ENCODE measurements at regions not wholly inside any gene's neighbourhood (a gene's known extent, or its start where the extent isn't known, plus 50 kb on each side); places are given as distances from the start of the nearest gene placed in this dataset.

- no peak for DNase-seq (ENCODE audit: extremely low spot score)
Observed at GRCh38 chr6:120816794-120817193, 517.5 kb downstream of the TBC1D32 start.

GRCh38 chr6:120805276-120805675, 529.0 kb downstream of the TBC1D32 start:
- POLR2A ChIA-PET = no interaction called here
- TF ChIP-seq, protein P1, sequence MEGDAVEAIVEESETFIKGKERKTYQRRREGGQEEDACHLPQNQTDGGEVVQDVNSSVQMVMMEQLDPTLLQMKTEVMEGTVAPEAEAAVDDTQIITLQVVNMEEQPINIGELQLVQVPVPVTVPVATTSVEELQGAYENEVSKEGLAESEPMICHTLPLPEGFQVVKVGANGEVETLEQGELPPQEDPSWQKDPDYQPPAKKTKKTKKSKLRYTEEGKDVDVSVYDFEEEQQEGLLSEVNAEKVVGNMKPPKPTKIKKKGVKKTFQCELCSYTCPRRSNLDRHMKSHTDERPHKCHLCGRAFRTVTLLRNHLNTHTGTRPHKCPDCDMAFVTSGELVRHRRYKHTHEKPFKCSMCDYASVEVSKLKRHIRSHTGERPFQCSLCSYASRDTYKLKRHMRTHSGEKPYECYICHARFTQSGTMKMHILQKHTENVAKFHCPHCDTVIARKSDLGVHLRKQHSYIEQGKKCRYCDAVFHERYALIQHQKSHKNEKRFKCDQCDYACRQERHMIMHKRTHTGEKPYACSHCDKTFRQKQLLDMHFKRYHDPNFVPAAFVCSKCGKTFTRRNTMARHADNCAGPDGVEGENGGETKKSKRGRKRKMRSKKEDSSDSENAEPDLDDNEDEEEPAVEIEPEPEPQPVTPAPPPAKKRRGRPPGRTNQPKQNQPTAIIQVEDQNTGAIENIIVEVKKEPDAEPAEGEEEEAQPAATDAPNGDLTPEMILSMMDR (IDR thresholded peaks at IDR 0.05; ENCODE audit: control extremely low read depth, extremely low read depth, low read depth, missing control alignments) = no peak
- DNase-seq (ENCODE audit: extremely low spot score) = no peak
- CTCF ChIA-PET = no interaction called here

More at GRCh38 chr6:120816794-120817193, 517.5 kb downstream of the TBC1D32 start:
- ChIA-PET CTCF (no interaction called here), POLR2A (no interaction called here)
- TF ChIP-seq, protein P1 (IDR thresholded peaks at IDR 0.05; ENCODE audit: control extremely low read depth, extremely low read depth, low read depth, missing control alignments) = no peak

DNA sequence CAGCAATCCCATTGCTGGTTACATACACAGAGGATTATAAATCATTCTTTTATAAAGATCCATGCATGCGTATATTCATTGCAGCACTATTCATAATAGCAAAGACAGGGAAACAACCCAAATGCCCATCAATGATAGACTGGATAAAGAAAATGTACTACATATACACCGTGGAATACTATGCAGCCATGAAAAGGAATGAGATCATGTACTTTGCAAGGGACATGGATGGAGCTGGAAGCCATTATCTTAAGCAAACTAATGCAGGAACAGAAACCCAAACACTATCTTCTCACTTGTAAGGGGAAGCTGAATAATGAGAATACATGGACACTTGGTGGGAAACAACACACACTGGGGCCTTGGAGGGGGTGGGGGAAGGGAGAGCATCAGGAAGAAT, 529.7 kb downstream of the TBC1D32 start:
- no peak for DNase-seq (ENCODE audit: extremely low spot score)
- POLR2A ChIA-PET = no interaction called here
- TF ChIP-seq, protein P1 (IDR thresholded peaks at IDR 0.05; ENCODE audit: control extremely low read depth, extremely low read depth, low read depth, missing control alignments) = no peak
- CTCF ChIA-PET = no interaction called here

- no peak for DNase-seq (ENCODE audit: extremely low spot score)
- ChIA-PET POLR2A (no interaction called here), CTCF (no interaction called here)
Observed at GRCh38 chr6:120786682-120787081, 547.6 kb downstream of the TBC1D32 start.

DNA sequence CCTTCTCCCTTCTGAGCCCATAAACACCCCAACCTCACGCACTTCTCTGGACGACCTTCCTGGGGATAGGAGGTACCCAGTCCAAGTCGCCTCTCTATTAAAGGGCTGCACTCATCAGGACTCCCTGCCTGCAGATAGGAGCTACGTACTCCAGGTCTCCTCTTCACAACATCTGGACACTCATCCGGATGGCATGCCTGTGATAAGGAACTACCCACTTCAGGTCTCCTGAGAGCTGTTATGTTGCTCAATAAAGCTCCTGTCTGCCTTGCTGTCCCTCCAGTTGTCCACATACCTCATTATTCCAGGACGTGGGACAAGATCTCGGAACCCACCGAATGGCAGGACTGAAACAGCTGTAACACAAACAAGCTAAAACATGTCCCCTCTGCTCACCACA, 548.0 kb downstream of the TBC1D32 start:
- ChIA-PET POLR2A (no interaction called here), CTCF (no interaction called here)
- DNase-seq (ENCODE audit: extremely low spot score) = no peak
- TF ChIP-seq, protein P1 (IDR thresholded peaks at IDR 0.05; ENCODE audit: control extremely low read depth, extremely low read depth, low read depth, missing control alignments) = no peak

More at GRCh38 chr6:120786682-120787081, 547.6 kb downstream of the TBC1D32 start:
- TF ChIP-seq, protein P1 (IDR thresholded peaks at IDR 0.05; ENCODE audit: control extremely low read depth, extremely low read depth, low read depth, missing control alignments) = no peak

- CTCF ChIA-PET = no interaction called here
- TF ChIP-seq, protein P1 (IDR thresholded peaks at IDR 0.05; ENCODE audit: control extremely low read depth, extremely low read depth, low read depth, missing control alignments) = no peak
- DNase-seq (ENCODE audit: extremely low spot score) = no peak
- POLR2A ChIA-PET = no interaction called here
Observed at GRCh38 chr6:120785459-120786086, 548.7 kb downstream of the TBC1D32 start.

All from GM10248 (cell line).